Brain microvascular endothelial cell (primary cell): ENCODE measurements at regions not wholly inside any gene's neighbourhood (a gene's known extent, or its start where the extent isn't known, plus 50 kb on each side); places are given as distances from the start of the nearest gene placed in this dataset.

Experiments used
- DNase-seq: peaks from one replicate; pipeline ENCODE4 v3.0.0-alpha.2; 2020
- H3K27ac ChIP-seq: fragments of 250-450 bp; sonication (Bioruptor Pico); 2 replicates; pipeline ENCODE4 v1.5.1; 2020; ENCODE audit warnings: mild to moderate bottlenecking, moderate library complexity
- H3K27me3 ChIP-seq: fragments of 250-450 bp; sonication (Bioruptor Pico); replicated peaks from 2 replicates; pipeline ENCODE4 v1.5.1; 2020; ENCODE audit warnings: mild to moderate bottlenecking
- H3K36me3 ChIP-seq: fragments of 250-450 bp; sonication (Bioruptor Pico); replicated peaks from 2 replicates; pipeline ENCODE4 v1.5.1; 2020; ENCODE audit warnings: mild to moderate bottlenecking
- H3K4me3 ChIP-seq: 2 replicates; pipeline ENCODE4 v1.5.1; 2011; ENCODE audit warnings: low read depth, mild to moderate bottlenecking, control low read depth, low read length, moderate library complexity
- in situ Hi-C: cut with HindIII; loops from 2 replicates; pipeline ENCODE4 v1.10.0; 2017; ENCODE audit warnings: low sequenced_read_pairs, low pct_ligation_motif_present
- TF ChIP-seq, protein P1 (sequence below): IDR thresholded peaks from 2 replicates; pipeline ENCODE4 v1.5.1; 2011; ENCODE audit warnings: low read depth, mild to moderate bottlenecking, moderate library complexity, low read length, control low read depth, inconsistent platforms; ENCODE audit errors: missing control alignments

DNA sequence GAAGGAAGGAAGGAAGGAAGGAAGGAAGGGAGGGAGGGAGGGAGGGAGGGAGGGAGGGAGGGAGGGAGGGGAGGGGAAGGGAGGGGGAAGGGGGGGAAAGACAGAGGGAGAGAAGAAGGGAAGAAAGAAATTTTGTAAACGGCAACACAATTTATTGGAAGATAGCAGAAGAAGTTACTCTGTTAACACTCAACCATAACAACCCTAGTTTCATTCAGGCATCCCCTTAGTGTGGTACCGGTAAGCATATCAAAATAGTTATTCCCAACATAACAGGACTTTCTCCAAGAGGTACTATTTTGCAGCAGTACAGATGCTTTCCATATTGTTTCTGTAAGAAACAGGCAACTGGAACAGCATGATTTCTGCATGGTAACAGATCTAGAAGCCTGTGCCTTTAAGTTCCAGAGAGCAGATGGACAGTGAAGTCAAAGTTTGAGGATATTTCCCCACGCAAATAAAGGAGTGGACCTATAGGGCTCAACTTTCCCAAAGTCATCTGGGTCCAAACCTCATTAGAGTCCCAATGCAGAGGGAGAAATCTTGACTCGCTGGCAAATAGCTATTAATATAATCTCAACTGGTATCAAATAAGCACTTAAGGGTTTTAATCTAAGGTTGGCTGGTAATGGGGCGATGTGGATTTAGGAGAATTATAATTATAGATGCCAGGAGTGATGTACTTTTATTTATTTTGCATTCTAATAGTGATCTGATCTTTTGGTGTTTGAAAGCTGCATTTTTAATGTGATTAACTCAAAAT lies 69.4 kb downstream of the TENT5A start:
- H3K27ac ChIP-seq: no peak overlapping the region
- no peaks in the 10 kb centered on the region for H3K36me3 ChIP-seq
- TF ChIP-seq, protein P1, sequence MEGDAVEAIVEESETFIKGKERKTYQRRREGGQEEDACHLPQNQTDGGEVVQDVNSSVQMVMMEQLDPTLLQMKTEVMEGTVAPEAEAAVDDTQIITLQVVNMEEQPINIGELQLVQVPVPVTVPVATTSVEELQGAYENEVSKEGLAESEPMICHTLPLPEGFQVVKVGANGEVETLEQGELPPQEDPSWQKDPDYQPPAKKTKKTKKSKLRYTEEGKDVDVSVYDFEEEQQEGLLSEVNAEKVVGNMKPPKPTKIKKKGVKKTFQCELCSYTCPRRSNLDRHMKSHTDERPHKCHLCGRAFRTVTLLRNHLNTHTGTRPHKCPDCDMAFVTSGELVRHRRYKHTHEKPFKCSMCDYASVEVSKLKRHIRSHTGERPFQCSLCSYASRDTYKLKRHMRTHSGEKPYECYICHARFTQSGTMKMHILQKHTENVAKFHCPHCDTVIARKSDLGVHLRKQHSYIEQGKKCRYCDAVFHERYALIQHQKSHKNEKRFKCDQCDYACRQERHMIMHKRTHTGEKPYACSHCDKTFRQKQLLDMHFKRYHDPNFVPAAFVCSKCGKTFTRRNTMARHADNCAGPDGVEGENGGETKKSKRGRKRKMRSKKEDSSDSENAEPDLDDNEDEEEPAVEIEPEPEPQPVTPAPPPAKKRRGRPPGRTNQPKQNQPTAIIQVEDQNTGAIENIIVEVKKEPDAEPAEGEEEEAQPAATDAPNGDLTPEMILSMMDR: no peak
- DNase-seq: no peak
- in situ Hi-C loops: no loop called here
- no peaks in the 10 kb centered on the region for H3K27me3 ChIP-seq
- H3K4me3 ChIP-seq: no peak overlapping the region

DNA sequence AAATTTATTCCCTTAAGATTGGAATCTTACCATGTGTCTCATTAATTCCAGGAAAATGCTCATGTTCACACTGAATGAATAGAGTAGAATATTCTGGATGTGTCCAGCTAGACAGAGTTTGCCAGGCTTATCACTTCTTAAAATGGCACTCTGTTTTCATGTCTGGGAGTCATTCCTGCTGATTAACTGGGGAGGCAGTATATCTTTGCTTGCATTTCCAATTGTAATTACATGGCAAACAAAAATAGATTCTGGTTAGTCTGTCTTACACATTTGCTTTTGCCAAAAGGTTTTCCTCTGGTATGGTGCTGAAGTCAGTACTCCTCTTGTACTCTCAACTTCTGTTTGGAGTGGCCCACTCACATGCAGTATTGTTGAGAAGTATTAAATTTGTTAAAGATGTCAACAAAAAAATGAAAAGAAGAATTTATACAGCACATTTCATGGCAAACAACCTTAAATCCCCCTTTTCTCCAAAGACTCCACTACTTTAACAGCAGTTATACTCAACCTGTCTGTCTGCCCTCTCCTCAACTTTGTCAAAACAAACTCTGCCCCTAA lies 70.2 kb downstream of the TENT5A start:
- no peak overlapping the region for H3K27ac ChIP-seq
- no peaks in the 10 kb centered on the region for H3K27me3 ChIP-seq
- H3K4me3 ChIP-seq: no peak overlapping the region
- TF ChIP-seq, protein P1: no peak
- in situ Hi-C loops: no loop called here
- H3K36me3 ChIP-seq: no peaks in the 10 kb centered on the region
- DNase-seq: no peak

DNA sequence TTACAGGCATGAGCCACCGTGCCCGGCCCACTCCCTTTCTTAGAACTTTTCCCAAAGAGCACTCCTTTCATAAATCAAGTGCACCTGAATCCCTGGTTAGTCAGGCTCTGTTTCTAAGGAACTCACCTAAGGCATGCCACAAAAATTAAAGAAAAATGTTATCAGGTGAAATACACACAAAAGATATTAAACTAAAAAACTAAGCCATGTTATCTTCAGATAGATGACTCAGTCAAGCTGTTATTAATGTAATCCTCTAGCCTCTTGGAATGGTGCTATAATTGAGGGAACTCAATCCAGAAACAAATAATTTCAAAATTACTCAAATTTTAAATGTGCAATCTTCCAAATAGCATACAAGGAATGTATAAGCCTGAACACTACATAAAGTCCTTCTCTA lies 83.0 kb downstream of the TENT5A start:
- Histone ChIP-seq H3K27ac (no peak overlapping the region), H3K36me3 (no peaks in the 10 kb centered on the region), H3K4me3 (no peak overlapping the region), H3K27me3 (no peaks in the 10 kb centered on the region)
- DNase-seq: no peak
- in situ Hi-C loops: no loop called here
- TF ChIP-seq, protein P1: no peak

DNA sequence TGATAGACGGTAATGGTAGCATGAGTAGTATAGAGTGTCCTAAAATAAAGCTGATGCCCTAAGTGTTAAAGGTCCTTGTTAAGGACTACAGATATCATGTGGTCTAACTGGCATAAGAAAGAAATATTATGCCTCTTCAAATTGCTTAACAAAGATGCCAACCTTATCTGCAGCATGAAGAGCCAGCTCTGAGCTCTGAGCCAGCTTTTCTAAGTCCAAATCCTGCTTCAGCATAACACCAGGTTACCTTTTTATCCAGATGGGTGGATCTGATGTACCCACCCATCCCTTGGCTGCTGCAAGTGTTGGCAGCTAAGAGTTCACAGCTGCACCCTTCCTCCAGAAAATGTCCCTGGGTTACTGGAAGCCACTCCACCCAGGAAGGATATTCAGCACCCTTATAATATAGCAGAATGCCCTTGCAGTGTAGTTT lies 83.8 kb downstream of the TENT5A start:
- H3K27ac ChIP-seq: no peak overlapping the region
- in situ Hi-C loops: no loop called here
- no peak overlapping the region for H3K4me3 ChIP-seq
- TF ChIP-seq, protein P1: no peak
- DNase-seq: no peak
- H3K36me3 ChIP-seq: no peaks in the 10 kb centered on the region
- H3K27me3 ChIP-seq: no peaks in the 10 kb centered on the region

DNA sequence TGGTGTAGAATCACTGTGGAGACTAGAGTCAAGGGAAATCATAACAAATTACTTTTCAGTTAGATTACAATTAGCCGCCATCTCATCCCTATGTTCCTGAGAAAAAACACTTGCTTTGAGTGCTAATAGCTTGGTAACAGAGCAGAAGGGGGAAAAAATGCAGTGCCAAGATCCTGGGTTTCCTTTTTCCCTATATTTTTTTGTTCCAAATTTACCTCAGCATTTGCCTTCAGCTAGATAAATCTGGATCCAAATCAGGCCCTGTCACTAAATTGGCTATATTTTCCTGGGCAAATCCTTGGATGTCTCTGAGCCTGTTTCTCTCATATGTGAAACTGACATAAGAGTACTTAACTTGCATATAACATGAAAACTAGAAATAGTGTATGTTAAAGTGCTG lies 86.0 kb downstream of the TENT5A start:
- H3K27me3 ChIP-seq: no peaks in the 10 kb centered on the region
- H3K36me3 ChIP-seq: no peaks in the 10 kb centered on the region
- DNase-seq: no peak
- no peak overlapping the region for H3K4me3 ChIP-seq
- TF ChIP-seq, protein P1: no peak
- in situ Hi-C loops: no loop called here
- no peak overlapping the region for H3K27ac ChIP-seq

DNA sequence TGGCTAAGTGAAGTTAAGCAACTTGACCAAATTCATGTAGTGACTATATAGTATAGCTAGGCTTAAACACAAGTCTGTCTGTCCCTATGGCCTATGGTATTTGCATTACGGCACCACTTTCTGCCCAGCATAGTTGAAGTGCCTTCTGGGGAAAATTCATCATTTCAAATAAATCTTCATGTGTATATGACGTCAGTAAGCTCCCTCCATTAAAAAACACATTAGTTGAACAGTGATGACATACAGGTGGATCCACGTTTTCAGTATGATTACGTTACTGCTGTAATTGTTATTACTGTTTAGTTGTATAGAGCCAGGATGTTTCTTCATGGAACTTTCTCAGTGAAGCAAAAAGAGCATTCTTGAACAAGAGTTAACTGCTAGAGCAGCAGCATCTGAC lies 96.2 kb downstream of the TENT5A start:
- Histone ChIP-seq H3K36me3 (no peaks in the 10 kb centered on the region), H3K4me3 (no peak overlapping the region), H3K27ac (no peak overlapping the region), H3K27me3 (no peaks in the 10 kb centered on the region)
- in situ Hi-C loops: no loop called here
- no peak for DNase-seq
- TF ChIP-seq, protein P1: no peak
